Omental fat pad (tissue), 3 donors: ENCODE measurements at regions not wholly inside any gene's neighbourhood (a gene's known extent, or its start where the extent isn't known, plus 50 kb on each side); places are given as distances from the start of the nearest gene placed in this dataset.

ENCODE experiments used
- ATAC-seq: fragments of 150-250 bp; one replicate; pipeline ENCODE4 v1.9.1; 2016; ENCODE audit warnings: mild to moderate bottlenecking, moderate library complexity; ENCODE audit not compliant: low FRiP score
- DNase-seq: peaks from one replicate; pipeline ENCODE4 v3.0.0-alpha.2; 2019; ENCODE audit warnings: low spot score
- TF ChIP-seq, protein P1 (sequence below), 3 donors: fragments of 450-650 bp; IDR thresholded peaks; one replicate each; pipeline ENCODE4 v1.5.1; 2016 to 2017; ENCODE audit warnings: antibody characterized with exemption in 3 of 3, mild to moderate bottlenecking in 3 of 3, moderate library complexity in 2 of 3

DNA sequence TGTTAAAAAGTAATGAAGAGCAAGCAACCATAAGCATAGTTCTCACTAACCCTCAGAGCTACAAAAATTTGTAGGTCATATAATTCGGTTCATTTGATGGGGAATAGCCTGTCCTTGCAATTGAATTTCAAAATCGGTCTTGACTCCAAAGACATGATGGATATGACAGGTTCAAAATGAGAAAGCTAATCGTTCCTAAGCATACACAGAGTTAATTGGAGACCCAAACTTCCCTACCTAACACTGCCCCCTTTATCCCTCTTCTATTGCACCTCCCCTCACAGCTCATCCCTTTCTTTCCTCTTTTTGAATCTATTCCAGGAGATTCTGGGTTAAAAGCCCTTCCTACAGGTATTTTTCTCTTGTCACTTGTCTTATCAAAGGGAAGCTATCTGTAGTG lies 390.0 kb upstream of the PTBP2 start:
- ATAC-seq (no peak), DNase-seq (no peak)
- TF ChIP-seq, protein P1, sequence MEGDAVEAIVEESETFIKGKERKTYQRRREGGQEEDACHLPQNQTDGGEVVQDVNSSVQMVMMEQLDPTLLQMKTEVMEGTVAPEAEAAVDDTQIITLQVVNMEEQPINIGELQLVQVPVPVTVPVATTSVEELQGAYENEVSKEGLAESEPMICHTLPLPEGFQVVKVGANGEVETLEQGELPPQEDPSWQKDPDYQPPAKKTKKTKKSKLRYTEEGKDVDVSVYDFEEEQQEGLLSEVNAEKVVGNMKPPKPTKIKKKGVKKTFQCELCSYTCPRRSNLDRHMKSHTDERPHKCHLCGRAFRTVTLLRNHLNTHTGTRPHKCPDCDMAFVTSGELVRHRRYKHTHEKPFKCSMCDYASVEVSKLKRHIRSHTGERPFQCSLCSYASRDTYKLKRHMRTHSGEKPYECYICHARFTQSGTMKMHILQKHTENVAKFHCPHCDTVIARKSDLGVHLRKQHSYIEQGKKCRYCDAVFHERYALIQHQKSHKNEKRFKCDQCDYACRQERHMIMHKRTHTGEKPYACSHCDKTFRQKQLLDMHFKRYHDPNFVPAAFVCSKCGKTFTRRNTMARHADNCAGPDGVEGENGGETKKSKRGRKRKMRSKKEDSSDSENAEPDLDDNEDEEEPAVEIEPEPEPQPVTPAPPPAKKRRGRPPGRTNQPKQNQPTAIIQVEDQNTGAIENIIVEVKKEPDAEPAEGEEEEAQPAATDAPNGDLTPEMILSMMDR (IDR thresholded peaks at IDR 0.05), result no peak

DNA sequence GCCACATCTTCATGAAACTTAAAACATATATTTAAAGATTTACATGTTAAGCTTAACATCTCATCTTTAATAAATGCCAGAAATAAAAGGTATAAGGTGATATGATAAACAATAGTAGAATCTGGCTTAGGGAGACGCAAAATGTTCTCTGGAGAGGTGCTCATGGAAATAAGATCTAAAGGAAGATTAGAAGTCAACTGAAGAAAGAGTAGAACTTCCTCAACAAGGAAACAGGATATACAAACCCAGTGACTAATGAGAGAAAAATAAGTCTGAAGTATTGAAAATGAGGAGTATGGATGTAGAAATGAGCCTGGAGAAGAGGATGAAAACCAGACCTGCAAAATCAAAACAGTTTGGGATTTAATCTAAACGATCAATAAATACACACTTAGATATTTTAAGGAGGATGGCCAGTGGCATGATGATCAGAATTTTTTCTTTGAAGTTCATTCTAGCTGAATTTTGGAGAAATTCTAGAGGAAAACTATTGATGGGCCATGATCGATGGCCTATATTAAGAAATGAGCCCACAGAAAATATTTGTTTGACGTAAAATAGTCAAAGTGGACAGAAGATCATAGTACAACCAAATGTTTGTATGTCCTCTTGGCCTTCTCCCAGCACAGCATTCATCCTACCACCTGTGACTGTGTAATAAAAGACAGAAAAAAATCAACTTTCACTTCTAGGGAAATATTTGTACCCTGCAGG lies 387.9 kb upstream of the PTBP2 start:
- ATAC-seq (no peak), DNase-seq (no peak)
- TF ChIP-seq, protein P1 (IDR thresholded peaks at IDR 0.05), result no peak

DNA sequence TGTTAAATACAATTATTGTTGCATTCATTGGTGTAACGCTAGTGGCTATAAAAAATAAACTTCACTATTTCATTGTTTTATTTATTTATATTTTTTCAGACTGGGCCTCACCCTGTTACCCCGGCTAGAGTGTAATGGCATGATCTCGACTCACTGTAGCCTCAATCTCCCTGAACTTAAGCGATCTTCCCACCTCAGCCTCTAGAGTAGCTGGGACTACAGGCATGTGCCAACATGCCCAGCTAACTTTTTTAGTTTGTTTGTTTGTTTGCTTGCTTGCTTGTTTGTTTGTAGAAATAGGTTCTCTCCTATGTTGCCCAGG lies 387.4 kb upstream of the PTBP2 start:
- TF ChIP-seq, protein P1 (IDR thresholded peaks at IDR 0.05), result no peak
- ATAC-seq (no peak), DNase-seq (no peak)

DNA sequence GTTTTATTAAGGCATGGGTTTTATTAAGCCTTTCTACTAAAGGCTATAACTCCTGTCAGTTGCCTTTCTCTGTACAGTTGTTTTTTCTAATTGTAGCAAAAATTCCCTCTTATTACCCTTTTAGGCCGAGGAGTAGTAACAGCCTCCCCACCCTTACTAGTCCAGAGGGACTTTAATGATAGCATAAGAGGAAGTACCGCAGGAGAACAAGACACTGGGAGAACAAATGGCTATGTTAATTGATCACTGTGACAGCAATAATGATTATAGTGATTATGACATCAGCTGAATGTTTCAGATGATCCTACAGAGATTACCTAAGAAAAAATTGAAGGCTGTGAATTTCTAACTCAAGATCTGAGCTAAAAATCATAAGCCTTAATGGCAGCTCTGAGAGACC lies 383.0 kb upstream of the PTBP2 start:
- TF ChIP-seq, protein P1 (IDR thresholded peaks at IDR 0.05), result no peak
- DNase-seq (no peak), ATAC-seq (no peak)

DNA sequence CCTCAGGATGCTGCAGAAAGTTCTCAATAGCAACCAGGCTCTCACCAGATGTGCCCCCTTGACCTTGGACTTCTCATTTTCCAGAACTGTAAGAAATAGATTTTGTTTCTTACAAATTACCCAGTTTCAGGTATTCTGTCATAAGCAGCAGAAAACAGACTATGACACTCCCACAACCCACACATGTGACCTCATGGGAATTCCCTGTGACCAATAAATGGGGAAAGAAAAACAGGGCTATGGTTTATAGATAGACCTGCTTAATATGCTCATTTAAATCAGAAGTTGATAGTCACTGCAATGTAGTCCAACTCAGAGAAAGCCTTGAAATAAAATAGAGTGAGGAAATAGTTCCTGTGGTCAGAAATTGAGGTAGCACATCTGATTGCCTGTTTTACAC lies 380.9 kb upstream of the PTBP2 start:
- DNase-seq (no peak), ATAC-seq (no peak)
- TF ChIP-seq, protein P1 (IDR thresholded peaks at IDR 0.05), result no peak

DNA sequence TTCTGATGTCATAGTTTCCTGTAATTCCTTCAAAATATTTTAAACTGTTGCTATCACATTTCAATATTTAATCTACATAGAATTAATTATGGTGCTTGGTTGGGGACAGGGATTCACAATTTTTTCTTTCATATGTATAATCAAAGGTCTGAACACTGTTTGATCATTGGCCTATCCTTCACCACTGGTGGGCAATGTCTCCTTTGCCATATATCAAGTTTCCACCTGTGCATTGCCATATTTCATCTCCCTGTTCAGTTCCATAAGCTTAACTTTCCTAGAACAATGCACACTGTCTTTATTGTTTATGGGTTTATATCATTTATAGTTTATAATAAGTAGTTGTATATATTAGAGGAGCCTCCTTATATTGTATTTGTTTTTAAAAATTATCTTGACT lies 374.9 kb upstream of the PTBP2 start:
- TF ChIP-seq, protein P1 (IDR thresholded peaks at IDR 0.05), result no peak
- no peak for DNase-seq
- no peak for ATAC-seq

DNA sequence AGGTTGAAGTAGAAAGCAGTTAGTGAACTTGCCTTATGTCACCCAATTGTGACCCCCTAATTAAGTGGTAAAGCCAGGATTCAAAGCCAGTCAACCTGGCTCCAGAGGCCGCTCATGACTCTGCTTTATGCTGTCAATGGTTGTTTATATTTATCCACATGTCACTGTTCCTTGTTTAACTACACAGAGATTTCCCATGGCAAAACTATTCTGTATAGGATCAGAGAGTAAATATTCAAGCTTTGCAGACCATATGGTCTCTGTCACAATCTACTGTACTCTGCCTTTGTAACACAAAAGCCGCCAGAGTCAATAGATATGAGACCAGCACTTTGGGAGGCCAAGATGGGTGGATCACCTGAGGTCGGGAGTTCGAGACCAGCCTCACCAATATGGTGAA lies 371.7 kb upstream of the PTBP2 start:
- ATAC-seq, result no peak
- no peak for DNase-seq
- TF ChIP-seq, protein P1 (IDR thresholded peaks at IDR 0.05), result no peak
